ENCODE measurements at regions not wholly inside any gene's neighbourhood (a gene's known extent, or its start where the extent isn't known, plus 50 kb on each side); places are given as distances from the start of the nearest gene placed in this dataset.

GRCh38 chr1:57882934-57883641 lies 459.2 kb upstream of the DAB1 start:
- no peak for TF ChIP-seq CTCF (IDR thresholded peaks at IDR 0.05)
- no peak for TF ChIP-seq CHD2 (IDR thresholded peaks at IDR 0.05; ENCODE audit: low read length, partially characterized antibody)
- TF ChIP-seq TAF1 (IDR thresholded peaks at IDR 0.05; ENCODE audit: borderline replicate concordance, low read depth, low read length), result no peak
- TF ChIP-seq SMC3 (IDR thresholded peaks at IDR 0.05; ENCODE audit: low read depth, low read length), result no peak
- TF ChIP-seq EZH2phosphoT487 (IDR thresholded peaks at IDR 0.05; ENCODE audit: borderline replicate concordance, low read depth), result no peak
- TF ChIP-seq GABPA (IDR thresholded peaks at IDR 0.05; ENCODE audit: low read depth), result no peak
- no peak for TF ChIP-seq ZBTB33 (IDR thresholded peaks at IDR 0.05; ENCODE audit: borderline replicate concordance, low read depth)

Data from SK-N-SH (cell line).